IPS DF 4.7 (cell line): ENCODE measurements at regions not wholly inside any gene's neighbourhood (a gene's known extent, or its start where the extent isn't known, plus 50 kb on each side); places are given as distances from the start of the nearest gene placed in this dataset.

ENCODE experiments used
- DNase-seq: peaks from one replicate; pipeline ENCODE4 v3.0.0-alpha.2; 2013; ENCODE audit warnings: low spot score; ENCODE audit errors: extremely low read depth

- DNase-seq = no peak
These were observed 73.9 kb upstream of the HK2 start for GRCh38 chr2:74759986-74760385.

GRCh38 chr2:74760875-74761630 lies 72.9 kb upstream of the HK2 start:
- DNase-seq = no peak

- no peak for DNase-seq
These were observed 71.1 kb upstream of the HK2 start for GRCh38 chr2:74762789-74763188.

- no peak for DNase-seq
These were observed 69.9 kb upstream of the HK2 start for GRCh38 chr2:74763962-74764428.

GRCh38 chr2:74764429-74765272 lies 69.3 kb upstream of the HK2 start:
- DNase-seq = no peak

GRCh38 chr2:74766780-74767179 lies 67.1 kb upstream of the HK2 start:
- no peak for DNase-seq

GRCh38 chr2:74767618-74768017 lies 66.3 kb upstream of the HK2 start:
- DNase-seq = no peak

GRCh38 chr2:74768401-74768914 lies 65.5 kb upstream of the HK2 start:
- no peak for DNase-seq

- no peak for DNase-seq
These were observed 61.9 kb upstream of the HK2 start for GRCh38 chr2:74772046-74772445.

GRCh38 chr2:74777161-74777900 lies 56.6 kb upstream of the HK2 start:
- no peak for DNase-seq

- DNase-seq = peak; percentile 38
These were observed 55.3 kb upstream of the HK2 start for GRCh38 chr2:74778381-74779264.

GRCh38 chr2:74779265-74779558 lies 54.7 kb upstream of the HK2 start:
- DNase-seq = no peak

- no peak for DNase-seq
These were observed 54.3 kb upstream of the HK2 start for GRCh38 chr2:74779587-74780135.
